ENCODE measurements at regions not wholly inside any gene's neighbourhood (a gene's known extent, or its start where the extent isn't known, plus 50 kb on each side); places are given as distances from the start of the nearest gene placed in this dataset.

DNA sequence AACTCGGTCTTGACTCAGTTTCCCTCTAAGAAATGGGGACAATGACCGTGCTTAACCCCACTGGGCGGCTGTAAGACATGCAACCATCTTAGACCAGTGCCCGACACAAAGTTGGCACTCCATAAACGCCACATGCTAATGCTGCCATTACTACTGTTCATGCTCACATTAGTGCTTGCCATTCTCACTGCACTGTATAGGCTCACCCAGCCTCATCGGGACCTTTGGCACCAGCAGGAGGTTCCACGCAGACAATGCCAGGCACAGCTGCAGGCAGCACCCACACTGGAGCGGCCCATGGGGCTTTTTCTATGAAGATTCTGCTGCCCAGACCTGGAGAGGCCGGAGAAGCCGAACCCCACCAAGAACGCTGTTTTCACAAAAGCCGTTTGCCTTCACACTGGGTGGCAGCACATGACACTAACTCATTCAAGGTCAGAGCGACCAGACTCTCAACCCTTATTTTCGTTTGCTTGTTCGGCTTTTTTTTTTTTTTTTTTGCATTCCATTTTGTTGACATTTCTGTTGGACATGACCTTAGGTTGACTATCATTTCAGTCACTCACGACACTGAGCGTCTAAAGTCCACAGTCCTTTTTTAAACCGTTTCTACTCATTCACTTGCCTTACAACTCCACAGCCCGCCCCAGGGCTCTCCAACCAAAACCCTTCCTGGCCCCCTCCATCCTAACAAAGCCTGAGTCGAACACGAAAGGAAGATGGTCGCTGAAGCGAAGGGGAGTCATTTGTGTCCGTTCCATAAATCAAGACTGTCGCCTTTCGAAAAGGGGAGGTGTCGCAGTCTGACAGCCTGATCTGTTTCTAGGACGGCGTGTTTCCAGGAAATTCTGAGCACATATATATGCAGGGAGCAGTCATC is 124.4 kb upstream of the RNF32 start:
- no peak for TF ChIP-seq POLR2AphosphoS5 (IDR thresholded peaks at IDR 0.05)
- TF ChIP-seq, protein P1, sequence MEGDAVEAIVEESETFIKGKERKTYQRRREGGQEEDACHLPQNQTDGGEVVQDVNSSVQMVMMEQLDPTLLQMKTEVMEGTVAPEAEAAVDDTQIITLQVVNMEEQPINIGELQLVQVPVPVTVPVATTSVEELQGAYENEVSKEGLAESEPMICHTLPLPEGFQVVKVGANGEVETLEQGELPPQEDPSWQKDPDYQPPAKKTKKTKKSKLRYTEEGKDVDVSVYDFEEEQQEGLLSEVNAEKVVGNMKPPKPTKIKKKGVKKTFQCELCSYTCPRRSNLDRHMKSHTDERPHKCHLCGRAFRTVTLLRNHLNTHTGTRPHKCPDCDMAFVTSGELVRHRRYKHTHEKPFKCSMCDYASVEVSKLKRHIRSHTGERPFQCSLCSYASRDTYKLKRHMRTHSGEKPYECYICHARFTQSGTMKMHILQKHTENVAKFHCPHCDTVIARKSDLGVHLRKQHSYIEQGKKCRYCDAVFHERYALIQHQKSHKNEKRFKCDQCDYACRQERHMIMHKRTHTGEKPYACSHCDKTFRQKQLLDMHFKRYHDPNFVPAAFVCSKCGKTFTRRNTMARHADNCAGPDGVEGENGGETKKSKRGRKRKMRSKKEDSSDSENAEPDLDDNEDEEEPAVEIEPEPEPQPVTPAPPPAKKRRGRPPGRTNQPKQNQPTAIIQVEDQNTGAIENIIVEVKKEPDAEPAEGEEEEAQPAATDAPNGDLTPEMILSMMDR (IDR thresholded peaks at IDR 0.05) = no peak
